ENCODE measurements at regions not wholly inside any gene's neighbourhood (a gene's known extent, or its start where the extent isn't known, plus 50 kb on each side); places are given as distances from the start of the nearest gene placed in this dataset.

DNA sequence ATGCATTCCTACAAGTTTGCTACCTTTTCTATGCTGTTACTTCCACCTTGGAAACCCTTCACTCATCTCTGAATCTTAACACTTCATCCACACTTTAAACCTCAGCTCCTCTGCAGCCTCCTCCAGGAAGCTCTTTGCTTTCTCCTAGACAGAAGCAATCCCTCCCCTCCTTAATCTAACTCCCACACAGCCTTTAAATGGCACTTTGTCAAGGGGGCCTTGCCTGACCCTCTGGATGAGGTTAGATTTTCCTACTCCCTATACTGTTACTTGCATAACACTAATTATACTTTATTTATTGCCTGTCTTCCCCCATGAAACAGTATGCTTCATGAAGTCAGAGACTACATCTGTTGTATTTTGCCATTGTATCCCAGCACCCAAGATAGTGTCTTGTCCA, 394.6 kb downstream of the MED13L start:
- no peak for DNase-seq (ENCODE audit: low read depth in 2 of 2)
- H3K4me2 ChIP-seq (ENCODE audit: extremely low read depth, insufficient read depth, low read length), result no peak overlapping the region
- no peak overlapping the region for H3K9ac ChIP-seq (ENCODE audit: insufficient read depth, low read length)
- no peak for TF ChIP-seq EZH2 (IDR thresholded peaks at IDR 0.05; ENCODE audit: low read length, missing control alignments)
- TF ChIP-seq, protein P1, sequence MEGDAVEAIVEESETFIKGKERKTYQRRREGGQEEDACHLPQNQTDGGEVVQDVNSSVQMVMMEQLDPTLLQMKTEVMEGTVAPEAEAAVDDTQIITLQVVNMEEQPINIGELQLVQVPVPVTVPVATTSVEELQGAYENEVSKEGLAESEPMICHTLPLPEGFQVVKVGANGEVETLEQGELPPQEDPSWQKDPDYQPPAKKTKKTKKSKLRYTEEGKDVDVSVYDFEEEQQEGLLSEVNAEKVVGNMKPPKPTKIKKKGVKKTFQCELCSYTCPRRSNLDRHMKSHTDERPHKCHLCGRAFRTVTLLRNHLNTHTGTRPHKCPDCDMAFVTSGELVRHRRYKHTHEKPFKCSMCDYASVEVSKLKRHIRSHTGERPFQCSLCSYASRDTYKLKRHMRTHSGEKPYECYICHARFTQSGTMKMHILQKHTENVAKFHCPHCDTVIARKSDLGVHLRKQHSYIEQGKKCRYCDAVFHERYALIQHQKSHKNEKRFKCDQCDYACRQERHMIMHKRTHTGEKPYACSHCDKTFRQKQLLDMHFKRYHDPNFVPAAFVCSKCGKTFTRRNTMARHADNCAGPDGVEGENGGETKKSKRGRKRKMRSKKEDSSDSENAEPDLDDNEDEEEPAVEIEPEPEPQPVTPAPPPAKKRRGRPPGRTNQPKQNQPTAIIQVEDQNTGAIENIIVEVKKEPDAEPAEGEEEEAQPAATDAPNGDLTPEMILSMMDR (conservative IDR thresholded peaks at IDR 0.05 in 1 of 2, IDR thresholded peaks at IDR 0.05 in 1 of 2; ENCODE audit: low read depth in 1 of 2, low read length in 2 of 2), result no peak
- no peak overlapping the region for H3K4me3 ChIP-seq (replicated peaks in 1 of 4; ENCODE audit: control extremely low read depth in 1 of 4, insufficient read depth in 1 of 4, low read depth in 3 of 4, low read length in 4 of 4)
- no peaks in the 10 kb centered on the region for H3K79me2 ChIP-seq (ENCODE audit: control insufficient read depth, insufficient read depth, low read length)
- no peak overlapping the region for H3K27ac ChIP-seq (ENCODE audit: insufficient read depth, low read length)
- H2AFZ ChIP-seq (ENCODE audit: low read length), result no peak overlapping the region
- H3K27me3 ChIP-seq (ENCODE audit: control insufficient read depth, insufficient read depth, low read length), result no peaks in the 10 kb centered on the region
- no peaks in the 10 kb centered on the region for H3K4me1 ChIP-seq (ENCODE audit: control insufficient read depth, extremely low read depth, insufficient read depth, low read length)
- H4K20me1 ChIP-seq (ENCODE audit: control insufficient read depth, extremely low read depth, insufficient read depth, low read length), result no peaks in the 10 kb centered on the region
- no peaks in the 10 kb centered on the region for H3K36me3 ChIP-seq (ENCODE audit: control insufficient read depth, insufficient read depth, low read length)
- no peaks in the 10 kb centered on the region for H3K9me3 ChIP-seq (ENCODE audit: control insufficient read depth, insufficient read depth, low read depth, low read length)

DNA sequence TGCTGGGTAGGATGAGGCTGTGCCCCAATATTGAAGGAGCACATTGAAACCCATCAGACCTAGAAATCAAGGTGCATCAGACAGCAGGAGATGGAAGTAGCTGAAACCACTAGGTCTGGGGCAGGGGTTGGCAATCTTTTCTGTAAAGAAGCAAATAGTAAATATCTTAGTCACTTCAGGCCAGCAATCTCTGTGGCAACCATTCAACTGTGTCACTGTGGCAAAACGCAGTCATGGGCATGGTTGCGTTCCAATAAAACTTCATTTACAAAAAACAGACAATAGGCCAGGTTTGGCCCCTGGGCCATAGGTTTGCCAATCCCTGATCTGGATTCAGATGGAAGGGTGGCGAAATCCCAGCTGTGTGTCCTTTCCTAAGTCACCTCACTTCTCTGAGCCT, 397.3 kb downstream of the MED13L start:
- no peak for DNase-seq (ENCODE audit: low read depth in 2 of 2)
- Histone ChIP-seq H3K79me2 (ENCODE audit: control insufficient read depth, insufficient read depth, low read length) (no peaks in the 10 kb centered on the region), H3K27me3 (ENCODE audit: control insufficient read depth, insufficient read depth, low read length) (no peaks in the 10 kb centered on the region), H3K9me3 (ENCODE audit: control insufficient read depth, insufficient read depth, low read depth, low read length) (no peaks in the 10 kb centered on the region), H3K9ac (ENCODE audit: insufficient read depth, low read length) (no peak overlapping the region), H2AFZ (ENCODE audit: low read length) (no peak overlapping the region), H4K20me1 (ENCODE audit: control insufficient read depth, extremely low read depth, insufficient read depth, low read length) (no peaks in the 10 kb centered on the region), H3K4me2 (ENCODE audit: extremely low read depth, insufficient read depth, low read length) (no peak overlapping the region), H3K36me3 (ENCODE audit: control insufficient read depth, insufficient read depth, low read length) (no peaks in the 10 kb centered on the region), H3K4me3 (replicated peaks in 1 of 4; ENCODE audit: control extremely low read depth in 1 of 4, insufficient read depth in 1 of 4, low read depth in 3 of 4, low read length in 4 of 4) (no peak overlapping the region), H3K27ac (ENCODE audit: insufficient read depth, low read length) (no peak overlapping the region), H3K4me1 (ENCODE audit: control insufficient read depth, extremely low read depth, insufficient read depth, low read length) (no peaks in the 10 kb centered on the region)
- TF ChIP-seq, protein P1 (conservative IDR thresholded peaks at IDR 0.05 in 1 of 2, IDR thresholded peaks at IDR 0.05 in 1 of 2; ENCODE audit: low read depth in 1 of 2, low read length in 2 of 2), result no peak
- TF ChIP-seq EZH2 (IDR thresholded peaks at IDR 0.05; ENCODE audit: low read length, missing control alignments), result no peak

DNA sequence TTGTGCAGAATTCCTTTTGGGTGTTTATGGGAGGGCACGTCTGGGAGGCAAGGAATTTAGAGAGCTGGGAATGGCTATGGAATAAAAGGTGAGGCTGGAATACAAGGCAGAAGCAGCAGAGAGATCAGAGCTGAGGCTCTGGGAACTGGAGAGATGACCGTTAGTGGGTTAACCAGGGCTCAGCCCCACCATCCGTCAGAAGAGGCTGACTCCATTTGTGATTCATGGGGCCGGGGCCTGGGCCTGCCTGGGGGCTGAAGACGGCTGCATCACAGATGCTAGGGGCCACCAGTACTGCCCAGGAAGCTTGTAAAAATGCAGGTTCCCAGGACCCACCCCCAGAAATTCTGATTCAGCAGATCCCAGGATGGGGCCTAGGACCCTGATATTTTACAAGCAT, 398.1 kb downstream of the MED13L start:
- Histone ChIP-seq H3K79me2 (ENCODE audit: control insufficient read depth, insufficient read depth, low read length) (no peaks in the 10 kb centered on the region), H3K9ac (ENCODE audit: insufficient read depth, low read length) (no peak overlapping the region), H3K4me3 (replicated peaks in 1 of 4; ENCODE audit: control extremely low read depth in 1 of 4, insufficient read depth in 1 of 4, low read depth in 3 of 4, low read length in 4 of 4) (no peak overlapping the region), H3K4me2 (ENCODE audit: extremely low read depth, insufficient read depth, low read length) (no peak overlapping the region), H3K27ac (ENCODE audit: insufficient read depth, low read length) (no peak overlapping the region), H3K36me3 (ENCODE audit: control insufficient read depth, insufficient read depth, low read length) (no peaks in the 10 kb centered on the region), H3K9me3 (ENCODE audit: control insufficient read depth, insufficient read depth, low read depth, low read length) (no peaks in the 10 kb centered on the region), H2AFZ (ENCODE audit: low read length) (no peak overlapping the region), H4K20me1 (ENCODE audit: control insufficient read depth, extremely low read depth, insufficient read depth, low read length) (no peaks in the 10 kb centered on the region), H3K4me1 (ENCODE audit: control insufficient read depth, extremely low read depth, insufficient read depth, low read length) (no peaks in the 10 kb centered on the region), H3K27me3 (ENCODE audit: control insufficient read depth, insufficient read depth, low read length) (no peaks in the 10 kb centered on the region)
- DNase-seq (ENCODE audit: low read depth in 2 of 2), result no peak
- TF ChIP-seq, protein P1 (conservative IDR thresholded peaks at IDR 0.05 in 1 of 2, IDR thresholded peaks at IDR 0.05 in 1 of 2; ENCODE audit: low read depth in 1 of 2, low read length in 2 of 2), result no peak
- no peak for TF ChIP-seq EZH2 (IDR thresholded peaks at IDR 0.05; ENCODE audit: low read length, missing control alignments)

Data from fibroblast of lung (primary cell).